ENCODE measurements at regions not wholly inside any gene's neighbourhood (a gene's known extent, or its start where the extent isn't known, plus 50 kb on each side); places are given as distances from the start of the nearest gene placed in this dataset.
"Not testable (repeated sequence)": the region's sequence is repeated elsewhere in the genome, so short reads cannot be mapped to it uniquely, and the experiment has no call there.

- not testable (repeated sequence) for TF ChIP-seq EZH2 (IDR thresholded peaks at IDR 0.05; ENCODE audit: insufficient read depth, low read length)
- TF ChIP-seq, protein P1, sequence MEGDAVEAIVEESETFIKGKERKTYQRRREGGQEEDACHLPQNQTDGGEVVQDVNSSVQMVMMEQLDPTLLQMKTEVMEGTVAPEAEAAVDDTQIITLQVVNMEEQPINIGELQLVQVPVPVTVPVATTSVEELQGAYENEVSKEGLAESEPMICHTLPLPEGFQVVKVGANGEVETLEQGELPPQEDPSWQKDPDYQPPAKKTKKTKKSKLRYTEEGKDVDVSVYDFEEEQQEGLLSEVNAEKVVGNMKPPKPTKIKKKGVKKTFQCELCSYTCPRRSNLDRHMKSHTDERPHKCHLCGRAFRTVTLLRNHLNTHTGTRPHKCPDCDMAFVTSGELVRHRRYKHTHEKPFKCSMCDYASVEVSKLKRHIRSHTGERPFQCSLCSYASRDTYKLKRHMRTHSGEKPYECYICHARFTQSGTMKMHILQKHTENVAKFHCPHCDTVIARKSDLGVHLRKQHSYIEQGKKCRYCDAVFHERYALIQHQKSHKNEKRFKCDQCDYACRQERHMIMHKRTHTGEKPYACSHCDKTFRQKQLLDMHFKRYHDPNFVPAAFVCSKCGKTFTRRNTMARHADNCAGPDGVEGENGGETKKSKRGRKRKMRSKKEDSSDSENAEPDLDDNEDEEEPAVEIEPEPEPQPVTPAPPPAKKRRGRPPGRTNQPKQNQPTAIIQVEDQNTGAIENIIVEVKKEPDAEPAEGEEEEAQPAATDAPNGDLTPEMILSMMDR (IDR thresholded peaks at IDR 0.05; ENCODE audit: insufficient read depth, low read depth, low read length) = not testable (repeated sequence)
These were observed 180.0 kb downstream of the OTOP1 start for GRCh38 chr4:4046686-4047085.
